Mammary epithelial cell (primary cell): ENCODE measurements at regions not wholly inside any gene's neighbourhood (a gene's known extent, or its start where the extent isn't known, plus 50 kb on each side); places are given as distances from the start of the nearest gene placed in this dataset.

Experiments used
- EZH2 ChIP-seq: IDR thresholded peaks from 2 replicates; pipeline ENCODE4 v1.6.1; 2012; ENCODE audit warnings: low read length, inconsistent platforms, borderline replicate concordance
- TF ChIP-seq, protein P1 (sequence below), 2 donors: IDR thresholded peaks in 1 of 2; conservative IDR thresholded peaks in 1 of 2; 2 replicates each; pipeline ENCODE4 v1.5.1; 2011 to 2012; ENCODE audit warnings: inconsistent platforms in 2 of 2, low read length in 2 of 2, mild to moderate bottlenecking in 2 of 2, control low read depth in 1 of 2, low read depth in 1 of 2; ENCODE audit not compliant: insufficient read depth in 1 of 2; ENCODE audit errors: extremely low read depth in 1 of 2

DNA sequence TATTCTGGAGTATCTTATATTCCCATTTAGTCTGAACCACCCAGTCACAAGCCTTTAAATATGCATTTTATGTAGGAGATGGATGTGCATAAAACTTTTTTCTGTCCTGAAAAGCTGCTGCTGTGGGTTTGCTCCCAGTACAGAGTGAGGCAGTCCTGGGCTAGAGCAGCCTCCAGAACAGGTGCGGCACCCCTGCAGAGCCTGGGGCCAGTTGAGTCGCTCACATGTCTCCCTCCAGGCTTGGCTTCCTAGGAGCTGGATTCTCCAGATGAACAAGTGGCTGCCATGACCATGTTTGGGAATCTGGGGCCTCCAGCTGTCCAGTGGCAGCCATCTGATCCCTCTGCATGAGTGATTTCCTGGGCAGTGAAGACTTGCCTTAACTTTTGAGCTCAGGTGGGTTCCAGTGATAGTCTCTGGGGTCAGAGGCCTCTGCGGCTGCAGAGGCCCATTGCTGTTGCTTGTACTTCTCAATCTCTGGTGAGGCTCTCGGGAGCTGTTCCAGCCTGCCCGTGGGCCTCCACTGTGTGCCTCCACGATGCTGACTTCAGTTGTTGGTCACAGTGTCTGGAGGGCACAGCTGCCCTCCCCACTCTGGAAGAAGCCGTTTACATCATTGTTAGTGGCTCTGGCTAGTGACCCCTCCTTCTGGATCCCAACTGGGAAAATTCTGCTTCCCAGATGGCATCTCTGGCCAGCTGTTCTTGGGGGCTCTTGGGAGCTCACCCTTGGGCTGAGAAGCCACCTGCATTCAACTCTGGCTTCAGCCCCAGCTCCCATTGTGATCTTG is 120.4 kb downstream of the EMX2 start:
- no peak for TF ChIP-seq EZH2
- TF ChIP-seq, protein P1, sequence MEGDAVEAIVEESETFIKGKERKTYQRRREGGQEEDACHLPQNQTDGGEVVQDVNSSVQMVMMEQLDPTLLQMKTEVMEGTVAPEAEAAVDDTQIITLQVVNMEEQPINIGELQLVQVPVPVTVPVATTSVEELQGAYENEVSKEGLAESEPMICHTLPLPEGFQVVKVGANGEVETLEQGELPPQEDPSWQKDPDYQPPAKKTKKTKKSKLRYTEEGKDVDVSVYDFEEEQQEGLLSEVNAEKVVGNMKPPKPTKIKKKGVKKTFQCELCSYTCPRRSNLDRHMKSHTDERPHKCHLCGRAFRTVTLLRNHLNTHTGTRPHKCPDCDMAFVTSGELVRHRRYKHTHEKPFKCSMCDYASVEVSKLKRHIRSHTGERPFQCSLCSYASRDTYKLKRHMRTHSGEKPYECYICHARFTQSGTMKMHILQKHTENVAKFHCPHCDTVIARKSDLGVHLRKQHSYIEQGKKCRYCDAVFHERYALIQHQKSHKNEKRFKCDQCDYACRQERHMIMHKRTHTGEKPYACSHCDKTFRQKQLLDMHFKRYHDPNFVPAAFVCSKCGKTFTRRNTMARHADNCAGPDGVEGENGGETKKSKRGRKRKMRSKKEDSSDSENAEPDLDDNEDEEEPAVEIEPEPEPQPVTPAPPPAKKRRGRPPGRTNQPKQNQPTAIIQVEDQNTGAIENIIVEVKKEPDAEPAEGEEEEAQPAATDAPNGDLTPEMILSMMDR (conservative IDR thresholded peaks at IDR 0.05 in 1 of 2, IDR thresholded peaks at IDR 0.05 in 1 of 2; ENCODE audit: extremely low read depth in 1 of 2, insufficient read depth in 1 of 2, low read depth in 1 of 2, low read length in 2 of 2) = no peak
